ENCODE measurements at regions not wholly inside any gene's neighbourhood (a gene's known extent, or its start where the extent isn't known, plus 50 kb on each side); places are given as distances from the start of the nearest gene placed in this dataset.

DNA sequence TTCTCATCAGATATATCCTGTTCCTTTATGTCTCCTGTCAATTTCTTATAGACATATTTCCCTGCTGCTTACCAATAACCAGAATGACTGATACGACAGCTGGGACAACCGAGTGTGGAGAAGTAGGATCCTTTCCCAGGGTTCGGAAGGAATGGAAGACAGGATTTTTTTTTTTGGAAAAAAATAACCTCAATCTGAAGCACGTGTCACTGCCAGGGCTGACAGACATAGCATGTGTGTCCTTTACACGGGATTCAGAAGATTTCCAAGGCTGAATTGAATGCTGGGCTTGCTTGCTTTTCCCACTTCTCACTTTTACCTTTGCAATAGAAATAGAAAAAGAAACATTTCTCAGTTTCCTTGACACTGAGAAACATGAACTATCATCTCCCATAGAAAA is 245.7 kb downstream of the GRIN2B start:
- H3K4me1 ChIP-seq (ENCODE audit: low read length), result no peaks in the 10 kb centered on the region
- no peak overlapping the region for H3K27ac ChIP-seq (ENCODE audit: low read length)
- no peaks in the 10 kb centered on the region for H3K79me2 ChIP-seq (ENCODE audit: low read length)
- TF ChIP-seq EZH2 (optimal IDR thresholded peaks at IDR 0.05; ENCODE audit: low read depth, low read length) (no peak), EZH2phosphoT487 (IDR thresholded peaks at IDR 0.05; ENCODE audit: low read length) (no peak)
- TF ChIP-seq, protein P1, sequence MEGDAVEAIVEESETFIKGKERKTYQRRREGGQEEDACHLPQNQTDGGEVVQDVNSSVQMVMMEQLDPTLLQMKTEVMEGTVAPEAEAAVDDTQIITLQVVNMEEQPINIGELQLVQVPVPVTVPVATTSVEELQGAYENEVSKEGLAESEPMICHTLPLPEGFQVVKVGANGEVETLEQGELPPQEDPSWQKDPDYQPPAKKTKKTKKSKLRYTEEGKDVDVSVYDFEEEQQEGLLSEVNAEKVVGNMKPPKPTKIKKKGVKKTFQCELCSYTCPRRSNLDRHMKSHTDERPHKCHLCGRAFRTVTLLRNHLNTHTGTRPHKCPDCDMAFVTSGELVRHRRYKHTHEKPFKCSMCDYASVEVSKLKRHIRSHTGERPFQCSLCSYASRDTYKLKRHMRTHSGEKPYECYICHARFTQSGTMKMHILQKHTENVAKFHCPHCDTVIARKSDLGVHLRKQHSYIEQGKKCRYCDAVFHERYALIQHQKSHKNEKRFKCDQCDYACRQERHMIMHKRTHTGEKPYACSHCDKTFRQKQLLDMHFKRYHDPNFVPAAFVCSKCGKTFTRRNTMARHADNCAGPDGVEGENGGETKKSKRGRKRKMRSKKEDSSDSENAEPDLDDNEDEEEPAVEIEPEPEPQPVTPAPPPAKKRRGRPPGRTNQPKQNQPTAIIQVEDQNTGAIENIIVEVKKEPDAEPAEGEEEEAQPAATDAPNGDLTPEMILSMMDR (IDR thresholded peaks at IDR 0.05; ENCODE audit: low read length), result no peak
- H3K4me2 ChIP-seq (ENCODE audit: low read depth, low read length), result no peak overlapping the region
- DNase-seq, result no peak
- no peaks in the 10 kb centered on the region for H3K36me3 ChIP-seq (replicated peaks; ENCODE audit: insufficient read depth, low read length)
- no peak overlapping the region for H3K4me3 ChIP-seq (ENCODE audit: low read length)
- H4K20me1 ChIP-seq (ENCODE audit: insufficient read depth, low read length), result no peaks in the 10 kb centered on the region
- no peaks in the 10 kb centered on the region for H3F3A ChIP-seq (ENCODE audit: insufficient read depth, low read length)
- H3K9me3 ChIP-seq (replicated peaks; ENCODE audit: insufficient read depth, low read length), result no peaks in the 10 kb centered on the region
- no peak overlapping the region for H3K9ac ChIP-seq (ENCODE audit: low read length)
- no peaks in the 10 kb centered on the region for H3K27me3 ChIP-seq (replicated peaks; ENCODE audit: insufficient read depth, low read length)
- no peaks in the 10 kb centered on the region for H3K9me2 ChIP-seq (replicated peaks; ENCODE audit: insufficient read depth, low read length)
- no peak overlapping the region for H2AFZ ChIP-seq (ENCODE audit: low read length)

DNA sequence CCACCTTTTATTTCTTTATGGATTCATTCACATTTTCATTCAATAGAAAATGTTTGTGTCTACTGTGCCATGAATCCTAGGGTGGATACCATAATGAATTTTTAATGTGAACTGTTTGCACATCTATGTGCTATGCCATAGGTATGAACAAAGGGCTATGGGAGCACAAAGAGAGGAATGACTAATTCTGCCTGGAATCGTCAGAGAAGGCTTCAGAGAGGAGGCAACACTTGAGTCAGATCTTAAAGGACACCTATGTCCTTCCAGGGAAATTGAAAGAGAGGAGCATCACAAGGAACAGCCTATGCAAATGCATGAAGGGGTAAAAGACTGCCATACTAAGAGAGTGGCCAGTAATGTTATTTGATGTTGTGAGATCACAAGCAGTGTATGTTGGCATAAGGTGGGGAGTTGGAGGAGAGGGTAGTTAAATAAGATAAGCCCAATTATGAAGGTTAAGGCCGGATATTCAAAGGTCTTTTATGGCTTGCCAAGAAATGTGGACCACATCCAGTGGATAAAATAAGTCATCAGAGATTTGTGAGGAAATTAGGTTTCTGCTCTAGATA is 246.7 kb downstream of the GRIN2B start:
- TF ChIP-seq, protein P1 (IDR thresholded peaks at IDR 0.05; ENCODE audit: low read length), result no peak
- TF ChIP-seq EZH2phosphoT487 (IDR thresholded peaks at IDR 0.05; ENCODE audit: low read length), result no peak
- TF ChIP-seq EZH2 (optimal IDR thresholded peaks at IDR 0.05; ENCODE audit: low read depth, low read length), result no peak

DNA sequence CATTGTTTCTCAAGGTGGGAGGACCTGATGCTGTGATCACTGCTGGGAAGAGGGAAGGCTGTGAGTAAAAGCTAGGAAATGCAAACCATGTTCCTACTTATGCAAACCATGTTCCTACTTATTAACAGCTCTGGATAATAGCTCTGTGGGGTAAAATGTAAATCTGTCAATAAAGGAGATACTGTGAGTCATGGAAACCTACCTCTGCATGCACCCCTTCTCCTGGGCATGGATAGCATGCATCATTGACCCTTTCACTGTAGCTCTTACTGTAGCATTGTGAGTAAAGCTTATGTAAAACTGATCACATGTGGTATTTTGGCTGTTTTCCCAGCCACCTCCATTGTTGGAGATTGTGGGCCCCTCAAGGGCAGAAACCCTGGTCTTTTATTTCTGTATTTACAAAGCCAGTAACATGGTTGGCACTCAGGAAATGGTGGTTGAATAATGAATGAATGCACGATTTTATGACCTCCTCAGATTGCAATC is 253.7 kb downstream of the GRIN2B start:
- Histone ChIP-seq H3K36me3 (replicated peaks; ENCODE audit: insufficient read depth, low read length) (no peaks in the 10 kb centered on the region), H3K9ac (ENCODE audit: low read length) (no peak overlapping the region), H4K20me1 (ENCODE audit: insufficient read depth, low read length) (no peaks in the 10 kb centered on the region), H3K4me3 (ENCODE audit: low read length) (no peak overlapping the region), H3K27ac (ENCODE audit: low read length) (no peak overlapping the region), H3K4me1 (ENCODE audit: low read length) (no peaks in the 10 kb centered on the region), H3K9me2 (replicated peaks; ENCODE audit: insufficient read depth, low read length) (no peaks in the 10 kb centered on the region), H3K79me2 (ENCODE audit: low read length) (no peaks in the 10 kb centered on the region), H3K27me3 (replicated peaks; ENCODE audit: insufficient read depth, low read length) (no peaks in the 10 kb centered on the region), H2AFZ (ENCODE audit: low read length) (no peak overlapping the region), H3K9me3 (replicated peaks; ENCODE audit: insufficient read depth, low read length) (no peaks in the 10 kb centered on the region), H3K4me2 (ENCODE audit: low read depth, low read length) (no peak overlapping the region), H3F3A (ENCODE audit: insufficient read depth, low read length) (no peaks in the 10 kb centered on the region)
- no peak for DNase-seq
- no peak for TF ChIP-seq EZH2phosphoT487 (IDR thresholded peaks at IDR 0.05; ENCODE audit: low read length)

More for the DNA sequence above, 246.7 kb downstream of the GRIN2B start:
- DNase-seq, result no peak
- Histone ChIP-seq H3K9ac (ENCODE audit: low read length) (no peak overlapping the region), H3K36me3 (replicated peaks; ENCODE audit: insufficient read depth, low read length) (no peaks in the 10 kb centered on the region), H3F3A (ENCODE audit: insufficient read depth, low read length) (no peaks in the 10 kb centered on the region), H3K4me3 (ENCODE audit: low read length) (no peak overlapping the region), H3K4me1 (ENCODE audit: low read length) (no peaks in the 10 kb centered on the region), H3K4me2 (ENCODE audit: low read depth, low read length) (no peak overlapping the region), H4K20me1 (ENCODE audit: insufficient read depth, low read length) (no peaks in the 10 kb centered on the region), H3K27me3 (replicated peaks; ENCODE audit: insufficient read depth, low read length) (no peaks in the 10 kb centered on the region), H3K27ac (ENCODE audit: low read length) (no peak overlapping the region), H2AFZ (ENCODE audit: low read length) (no peak overlapping the region), H3K79me2 (ENCODE audit: low read length) (no peaks in the 10 kb centered on the region), H3K9me2 (replicated peaks; ENCODE audit: insufficient read depth, low read length) (no peaks in the 10 kb centered on the region), H3K9me3 (replicated peaks; ENCODE audit: insufficient read depth, low read length) (no peaks in the 10 kb centered on the region)

DNA sequence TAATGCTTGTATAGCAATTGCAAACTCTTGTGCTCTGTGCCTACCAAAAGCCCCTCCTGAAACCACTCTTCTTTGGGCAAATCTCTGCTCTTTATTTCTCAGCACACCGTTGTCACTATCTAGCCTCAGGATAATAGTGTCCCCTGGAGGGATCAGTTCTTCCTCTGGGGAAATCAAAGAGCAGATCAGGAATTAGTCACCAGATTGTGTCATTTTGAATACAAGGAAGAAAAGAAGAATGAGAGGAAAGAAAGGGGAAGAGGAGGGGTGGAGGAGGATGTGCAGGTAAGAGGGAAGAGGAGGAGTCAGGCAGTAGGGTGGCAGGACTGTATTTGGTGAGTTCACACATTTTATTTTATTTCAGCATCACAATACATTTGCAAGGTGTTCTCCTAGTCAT is 256.4 kb downstream of the GRIN2B start:
- Histone ChIP-seq H3K36me3 (replicated peaks; ENCODE audit: insufficient read depth, low read length) (no peaks in the 10 kb centered on the region), H3K9ac (ENCODE audit: low read length) (no peak overlapping the region), H3K4me3 (ENCODE audit: low read length) (no peak overlapping the region), H2AFZ (ENCODE audit: low read length) (no peak overlapping the region), H3K27ac (ENCODE audit: low read length) (no peak overlapping the region), H3K9me3 (replicated peaks; ENCODE audit: insufficient read depth, low read length) (no peaks in the 10 kb centered on the region), H3K4me2 (ENCODE audit: low read depth, low read length) (no peak overlapping the region), H3F3A (ENCODE audit: insufficient read depth, low read length) (no peaks in the 10 kb centered on the region), H3K27me3 (replicated peaks; ENCODE audit: insufficient read depth, low read length) (no peaks in the 10 kb centered on the region), H3K4me1 (ENCODE audit: low read length) (no peaks in the 10 kb centered on the region), H4K20me1 (ENCODE audit: insufficient read depth, low read length) (no peaks in the 10 kb centered on the region), H3K79me2 (ENCODE audit: low read length) (no peaks in the 10 kb centered on the region), H3K9me2 (replicated peaks; ENCODE audit: insufficient read depth, low read length) (no peaks in the 10 kb centered on the region)
- no peak for TF ChIP-seq EZH2 (optimal IDR thresholded peaks at IDR 0.05; ENCODE audit: low read depth, low read length)
- TF ChIP-seq EZH2phosphoT487 (IDR thresholded peaks at IDR 0.05; ENCODE audit: low read length), result no peak
- TF ChIP-seq, protein P1 (IDR thresholded peaks at IDR 0.05; ENCODE audit: low read length), result no peak
- DNase-seq, result no peak

Measured in MM.1S (cell line).